ENCODE measurements at regions not wholly inside any gene's neighbourhood (a gene's known extent, or its start where the extent isn't known, plus 50 kb on each side); places are given as distances from the start of the nearest gene placed in this dataset.

- ChIA-PET POLR2A (no interaction called here), CTCF (no interaction called here)
- Histone ChIP-seq H3K4me1 (ENCODE audit: control insufficient read depth in 1 of 2, extremely low read depth in 1 of 2, insufficient read depth in 2 of 2, low read length in 2 of 2) (no peaks in the 10 kb centered on the region), H3K4me3 (ENCODE audit: control insufficient read depth in 1 of 2, extremely low read depth in 1 of 2, low read length in 1 of 2) (no peak overlapping the region), H3K27me3 (replicated peaks in 1 of 2; ENCODE audit: control insufficient read depth in 2 of 2, extremely low read depth in 1 of 2, insufficient read depth in 2 of 2, low read length in 1 of 2) (peaks cover 0 to 2% of the 10 kb centered on the region in 2 experiments), H3K36me3 (ENCODE audit: control insufficient read depth in 2 of 2, extremely low read depth in 1 of 2, insufficient read depth in 1 of 2, low read length in 1 of 2) (no peaks in the 10 kb centered on the region), H3K9me3 (no peaks in the 10 kb centered on the region), H3K27ac (ENCODE audit: low read length) (no peak overlapping the region)
- H3K4me1 Mint-ChIP-seq, result no peaks in the 10 kb centered on the region
- no peak overlapping the region for H3K27ac Mint-ChIP-seq
- no peak for DNase-seq
- no peak for ATAC-seq (replicated peaks in 1 of 4)
- WGBS (ENCODE audit: insufficient coverage), result 100% methylated on average over 2 of the region's 3 CpGs
- peaks cover 3 to 5% of the 10 kb centered on the region in 2 donors for H3K27me3 Mint-ChIP-seq
- H3K36me3 Mint-ChIP-seq, result no peaks in the 10 kb centered on the region
- H3K9me3 Mint-ChIP-seq, result no peaks in the 10 kb centered on the region
- no peak overlapping the region for H3K4me3 Mint-ChIP-seq
These were observed 189.6 kb upstream of the MCTP2 start for GRCh38 chr15:94041746-94042145.

- no peaks in the 10 kb centered on the region for H3K36me3 Mint-ChIP-seq
- H3K36me3 ChIP-seq (ENCODE audit: control insufficient read depth in 2 of 2, extremely low read depth in 1 of 2, insufficient read depth in 1 of 2, low read length in 1 of 2), result no peaks in the 10 kb centered on the region
- ChIA-PET CTCF (no interaction called here), POLR2A (interaction anchor here in 1 of 2 donors (0.7 kb wide), 1 partner anchor 34 kb away, joined by 5 read pairs; no protein-coding TSS in a partner anchor)
- H3K4me1 ChIP-seq (ENCODE audit: control insufficient read depth in 1 of 2, extremely low read depth in 1 of 2, insufficient read depth in 2 of 2, low read length in 2 of 2), result no peaks in the 10 kb centered on the region
- no peak for ATAC-seq (replicated peaks in 1 of 4)
- no peaks in the 10 kb centered on the region for H3K4me1 Mint-ChIP-seq
- H3K9me3 ChIP-seq, result no peaks in the 10 kb centered on the region
- H3K9me3 Mint-ChIP-seq, result no peaks in the 10 kb centered on the region
- H3K4me3 Mint-ChIP-seq, result no peak overlapping the region
- H3K27ac Mint-ChIP-seq, result no peak overlapping the region
- no peak overlapping the region for H3K27ac ChIP-seq (ENCODE audit: low read length)
- peaks cover 0 to 2% of the 10 kb centered on the region in 2 experiments for H3K27me3 ChIP-seq (replicated peaks in 1 of 2; ENCODE audit: control insufficient read depth in 2 of 2, extremely low read depth in 1 of 2, insufficient read depth in 2 of 2, low read length in 1 of 2)
- H3K27me3 Mint-ChIP-seq, result peaks cover 5 to 12% of the 10 kb centered on the region in 2 donors
- WGBS (ENCODE audit: insufficient coverage), result no CpG with 5 or more reads among the region's 2 CpGs
- DNase-seq, result no peak
- H3K4me3 ChIP-seq (ENCODE audit: control insufficient read depth in 1 of 2, extremely low read depth in 1 of 2, low read length in 1 of 2), result no peak overlapping the region
These were observed 190.7 kb upstream of the MCTP2 start for GRCh38 chr15:94040541-94041248.

DNA sequence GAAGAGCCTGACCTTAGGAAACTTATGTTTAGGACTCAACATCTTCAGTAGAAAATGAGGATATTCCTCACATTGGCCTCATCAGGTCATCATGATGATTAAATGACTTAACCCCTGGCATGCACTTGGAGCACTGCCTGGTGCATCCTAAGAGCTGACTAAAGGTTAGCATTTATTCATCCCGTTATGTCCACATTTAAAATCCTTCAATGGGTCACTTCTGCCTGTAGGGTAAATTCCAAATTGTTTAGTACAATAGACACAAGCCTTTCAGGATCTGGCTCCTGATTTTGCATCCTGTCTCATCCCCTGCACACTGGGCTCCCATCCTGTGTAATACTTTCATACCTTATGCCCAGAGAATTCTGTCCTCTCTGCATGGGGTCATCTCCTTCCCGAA lies 195.2 kb upstream of the MCTP2 start:
- H3K27ac Mint-ChIP-seq, result no peak overlapping the region
- CTCF ChIA-PET, result no interaction called here
- H3K27me3 Mint-ChIP-seq, result peaks cover 12 to 13% of the 10 kb centered on the region in 2 donors
- ATAC-seq (replicated peaks in 1 of 4), result no peak
- no peaks in the 10 kb centered on the region for H3K36me3 Mint-ChIP-seq
- Histone ChIP-seq H3K9me3 (no peaks in the 10 kb centered on the region), H3K36me3 (ENCODE audit: control insufficient read depth in 2 of 2, extremely low read depth in 1 of 2, insufficient read depth in 1 of 2, low read length in 1 of 2) (no peaks in the 10 kb centered on the region), H3K4me3 (ENCODE audit: control insufficient read depth in 1 of 2, extremely low read depth in 1 of 2, low read length in 1 of 2) (no peak overlapping the region), H3K4me1 (ENCODE audit: control insufficient read depth in 1 of 2, extremely low read depth in 1 of 2, insufficient read depth in 2 of 2, low read length in 2 of 2) (no peaks in the 10 kb centered on the region), H3K27me3 (replicated peaks in 1 of 2; ENCODE audit: control insufficient read depth in 2 of 2, extremely low read depth in 1 of 2, insufficient read depth in 2 of 2, low read length in 1 of 2) (peaks cover 0 to 15% of the 10 kb centered on the region in 2 experiments), H3K27ac (ENCODE audit: low read length) (no peak overlapping the region)
- POLR2A ChIA-PET, result no interaction called here
- H3K4me1 Mint-ChIP-seq, result no peaks in the 10 kb centered on the region
- no peaks in the 10 kb centered on the region for H3K9me3 Mint-ChIP-seq
- H3K4me3 Mint-ChIP-seq, result no peak overlapping the region
- WGBS (ENCODE audit: insufficient coverage), result 70% methylated on average over 2 of the region's 2 CpGs
- DNase-seq, result no peak

GRCh38 chr15:94033683-94034020 lies 197.7 kb upstream of the MCTP2 start:
- ChIA-PET POLR2A (no interaction called here), CTCF (no interaction called here)
- no peak overlapping the region for H3K27ac Mint-ChIP-seq

GRCh38 chr15:94033014-94033682 lies 198.2 kb upstream of the MCTP2 start:
- Mint-ChIP-seq H3K9me3 (no peaks in the 10 kb centered on the region), H3K27me3 (peaks cover 10 to 13% of the 10 kb centered on the region in 2 donors), H3K4me3 (no peak overlapping the region), H3K4me1 (no peaks in the 10 kb centered on the region), H3K36me3 (no peaks in the 10 kb centered on the region), H3K27ac (no peak overlapping the region)
- Histone ChIP-seq H3K36me3 (ENCODE audit: control insufficient read depth in 2 of 2, extremely low read depth in 1 of 2, insufficient read depth in 1 of 2, low read length in 1 of 2) (no peaks in the 10 kb centered on the region), H3K27ac (ENCODE audit: low read length) (no peak overlapping the region), H3K4me1 (ENCODE audit: control insufficient read depth in 1 of 2, extremely low read depth in 1 of 2, insufficient read depth in 2 of 2, low read length in 2 of 2) (no peaks in the 10 kb centered on the region), H3K9me3 (no peaks in the 10 kb centered on the region), H3K27me3 (replicated peaks in 1 of 2; ENCODE audit: control insufficient read depth in 2 of 2, extremely low read depth in 1 of 2, insufficient read depth in 2 of 2, low read length in 1 of 2) (peaks cover 0 to 15% of the 10 kb centered on the region in 2 experiments), H3K4me3 (ENCODE audit: control insufficient read depth in 1 of 2, extremely low read depth in 1 of 2, low read length in 1 of 2) (no peak overlapping the region)
- CTCF ChIA-PET, result interaction anchor here in 1 of 2 donors (0.5 kb wide), 1 partner anchor 17 kb away, joined by 4 read pairs; no protein-coding TSS in a partner anchor
- no peak for DNase-seq
- no peak for ATAC-seq (replicated peaks in 1 of 4)
- POLR2A ChIA-PET, result no interaction called here
- WGBS (ENCODE audit: insufficient coverage), result 100% methylated on average over 4 of the region's 8 CpGs

More at GRCh38 chr15:94033683-94034020, 197.7 kb upstream of the MCTP2 start:
- no peaks in the 10 kb centered on the region for H3K9me3 Mint-ChIP-seq
- Histone ChIP-seq H3K36me3 (ENCODE audit: control insufficient read depth in 2 of 2, extremely low read depth in 1 of 2, insufficient read depth in 1 of 2, low read length in 1 of 2) (no peaks in the 10 kb centered on the region), H3K9me3 (no peaks in the 10 kb centered on the region), H3K27me3 (replicated peaks in 1 of 2; ENCODE audit: control insufficient read depth in 2 of 2, extremely low read depth in 1 of 2, insufficient read depth in 2 of 2, low read length in 1 of 2) (peaks cover 0 to 15% of the 10 kb centered on the region in 2 experiments), H3K4me1 (ENCODE audit: control insufficient read depth in 1 of 2, extremely low read depth in 1 of 2, insufficient read depth in 2 of 2, low read length in 2 of 2) (no peaks in the 10 kb centered on the region), H3K27ac (ENCODE audit: low read length) (no peak overlapping the region), H3K4me3 (ENCODE audit: control insufficient read depth in 1 of 2, extremely low read depth in 1 of 2, low read length in 1 of 2) (no peak overlapping the region)
- no peak overlapping the region for H3K4me3 Mint-ChIP-seq
- H3K36me3 Mint-ChIP-seq, result no peaks in the 10 kb centered on the region
- DNase-seq, result no peak
- WGBS (ENCODE audit: insufficient coverage), result 94% methylated on average over 16 of the region's 17 CpGs
- H3K27me3 Mint-ChIP-seq, result peaks cover 13% of the 10 kb centered on the region in 2 donors
- ATAC-seq (replicated peaks in 1 of 4), result no peak
- H3K4me1 Mint-ChIP-seq, result no peaks in the 10 kb centered on the region

DNA sequence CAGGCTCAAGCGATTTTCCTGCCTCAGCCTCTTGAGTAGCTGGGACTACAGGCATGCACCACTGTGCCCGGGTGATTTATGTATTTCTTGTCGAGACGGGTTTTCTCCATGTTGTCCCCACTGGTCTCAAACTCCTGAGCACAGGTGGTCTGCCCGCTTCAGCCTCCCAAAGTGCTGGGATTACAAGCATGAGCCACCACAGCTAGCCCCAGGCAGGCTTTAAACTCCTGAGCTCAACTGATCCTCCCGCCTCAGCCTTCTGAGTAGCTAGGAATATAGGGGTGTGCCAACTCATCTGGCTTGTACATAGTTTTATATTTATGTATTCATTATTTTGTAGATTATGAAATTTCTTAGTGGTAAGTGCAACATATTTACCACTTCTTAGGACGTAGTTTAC lies 198.8 kb upstream of the MCTP2 start:
- DNase-seq (no peak), ATAC-seq (replicated peaks in 1 of 4) (no peak)
- peaks cover 11 to 13% of the 10 kb centered on the region in 2 donors for H3K27me3 Mint-ChIP-seq
- Histone ChIP-seq H3K9me3 (no peaks in the 10 kb centered on the region), H3K4me1 (ENCODE audit: control insufficient read depth in 1 of 2, extremely low read depth in 1 of 2, insufficient read depth in 2 of 2, low read length in 2 of 2) (no peaks in the 10 kb centered on the region), H3K36me3 (ENCODE audit: control insufficient read depth in 2 of 2, extremely low read depth in 1 of 2, insufficient read depth in 1 of 2, low read length in 1 of 2) (no peaks in the 10 kb centered on the region), H3K4me3 (ENCODE audit: control insufficient read depth in 1 of 2, extremely low read depth in 1 of 2, low read length in 1 of 2) (no peak overlapping the region), H3K27me3 (replicated peaks in 1 of 2; ENCODE audit: control insufficient read depth in 2 of 2, extremely low read depth in 1 of 2, insufficient read depth in 2 of 2, low read length in 1 of 2) (peaks cover 0 to 15% of the 10 kb centered on the region in 2 experiments), H3K27ac (ENCODE audit: low read length) (no peak overlapping the region)
- H3K9me3 Mint-ChIP-seq, result no peaks in the 10 kb centered on the region
- ChIA-PET CTCF (no interaction called here), POLR2A (no interaction called here)
- H3K27ac Mint-ChIP-seq, result no peak overlapping the region
- H3K4me3 Mint-ChIP-seq, result no peak overlapping the region
- H3K4me1 Mint-ChIP-seq, result no peaks in the 10 kb centered on the region
- WGBS (ENCODE audit: insufficient coverage), result 89% methylated on average over 4 of the region's 7 CpGs
- H3K36me3 Mint-ChIP-seq, result no peaks in the 10 kb centered on the region

All from T-cell (primary cell).